H1 (cell line): ENCODE measurements at regions not wholly inside any gene's neighbourhood (a gene's known extent, or its start where the extent isn't known, plus 50 kb on each side); places are given as distances from the start of the nearest gene placed in this dataset.

Source experiments
- CTCF ChIA-PET: fragments of 300-600 bp; sonication (Branson Sonifier 250); formaldehyde crosslinking; loops from one replicate; lab custom pipeline; 2021; ENCODE audit not compliant: partially characterized antibody; lab: Charles Lee
- POLR2A ChIA-PET: fragments of 300-600 bp; sonication (Branson Sonifier 250); formaldehyde crosslinking; loops from one replicate; lab custom pipeline; 2021; ENCODE audit warnings: inconsistent platforms; ENCODE audit not compliant: partially characterized antibody; lab: Charles Lee
- DNase-seq, 2 experiments: peaks; one replicate each; pipeline versions ENCODE4 v3.0.0 to v3.0.0-alpha.2; 2010 to 2022; ENCODE audit warnings: low spot score in 2 of 2, low read depth in 1 of 2, mixed read lengths in 1 of 2
- FAIRE-seq: peaks from 2 replicates; lab custom pipeline; 2011; peaks lifted over from hg19 to GRCh38; lab: Jason Lieb, UNC
- H2AFZ ChIP-seq: 2 replicates; pipeline ENCODE4 v1.8.1; 2012; ENCODE audit warnings: low read length, inconsistent platforms
- H2AK5ac ChIP-seq: 2 replicates; pipeline ENCODE4 v1.6.1; 2013; ENCODE audit warnings: low read depth, low read length
- H2BK120ac ChIP-seq: replicated peaks from 2 replicates; pipeline ENCODE3; 2013; ENCODE audit warnings: low read depth, low read length, inconsistent platforms
- H2BK12ac ChIP-seq: 2 replicates; pipeline ENCODE4 v1.6.1; 2013; ENCODE audit warnings: low read depth, low read length
- H2BK15ac ChIP-seq: 2 replicates; pipeline ENCODE4 v1.6.1; 2013; ENCODE audit warnings: low read length
- H2BK20ac ChIP-seq: 2 replicates; pipeline ENCODE4 v1.6.1; 2013; ENCODE audit warnings: low read length
- H2BK5ac ChIP-seq: 2 replicates; pipeline ENCODE4 v1.6.1; 2013; ENCODE audit warnings: low read depth, low read length
- H3K14ac ChIP-seq: 2 replicates; pipeline ENCODE4 v1.6.1; 2013; ENCODE audit warnings: inconsistent platforms; ENCODE audit not compliant: insufficient read length
- H3K18ac ChIP-seq: 2 replicates; pipeline ENCODE4 v1.6.1; 2013; ENCODE audit warnings: low read length; ENCODE audit errors: extremely low read depth
- H3K23ac ChIP-seq: 2 replicates; pipeline ENCODE4 v1.6.1; 2013; ENCODE audit warnings: inconsistent platforms; ENCODE audit not compliant: insufficient read length
- H3K23me2 ChIP-seq: 2 replicates; pipeline ENCODE4 v1.6.1; 2013; ENCODE audit warnings: low read depth, low read length
- H3K27ac ChIP-seq: 2 replicates; pipeline ENCODE4 v1.6.1; 2011; ENCODE audit warnings: low read depth, low read length, inconsistent platforms
- H3K27me3 ChIP-seq, 4 experiments: replicated peaks in 1 of 4; 1 replicate in 1 of 4; 2 replicates in 3 of 4; pipeline versions ENCODE4 v1.6.1 to v1.8.1; 2011 to 2013; ENCODE audit warnings: low read length in 3 of 4, mild to moderate bottlenecking in 3 of 4, inconsistent platforms in 2 of 4, mixed read lengths in 2 of 4, moderate library complexity in 1 of 4; ENCODE audit not compliant: control insufficient read depth in 3 of 4, insufficient read depth in 3 of 4; ENCODE audit errors: extremely low read depth in 1 of 4
- H3K36me3 ChIP-seq, 4 experiments: 2 replicates each; pipeline versions ENCODE4 v1.6.1 to v1.8.1; 2011 to 2013; ENCODE audit warnings: mild to moderate bottlenecking in 4 of 4, low read length in 3 of 4, moderate library complexity in 2 of 4, control low read depth in 1 of 4, inconsistent platforms in 1 of 4; ENCODE audit not compliant: insufficient read depth in 4 of 4, control insufficient read depth in 2 of 4
- H3K4ac ChIP-seq: replicated peaks from 2 replicates; pipeline ENCODE3; 2013; ENCODE audit warnings: low read length, low read depth, mixed read lengths, inconsistent platforms; ENCODE audit not compliant: insufficient read length
- H3K4me1 ChIP-seq, 4 experiments: replicated peaks in 1 of 4; 1 replicate in 1 of 4; 2 replicates in 3 of 4; pipeline versions ENCODE4 v1.6.1 to v1.8.1; 2011 to 2013; ENCODE audit warnings: low read length in 3 of 4, inconsistent platforms in 2 of 4, mixed read lengths in 1 of 4; ENCODE audit not compliant: insufficient read depth in 4 of 4, control insufficient read depth in 3 of 4
- H3K4me2 ChIP-seq, 2 experiments: 2 replicates each; pipeline versions ENCODE4 v1.6.1 to v1.8.1; 2011 to 2013; ENCODE audit warnings: low read depth in 2 of 2, low read length in 2 of 2, control low read depth in 1 of 2, inconsistent platforms in 1 of 2, mild to moderate bottlenecking in 1 of 2; ENCODE audit not compliant: insufficient read depth in 1 of 2
- H3K4me3 ChIP-seq, 4 experiments: fragments of 200-600, 300-600 bp in 1 of 4; sonication (generic), shearing (Covaris generic), sonication (Bioruptor Twin) in 1 of 4; 2 replicates each; pipeline versions ENCODE4 v1.5.1 to v1.8.1; 2011 to 2016; ENCODE audit warnings: low read length in 4 of 4, low read depth in 3 of 4, control low read depth in 2 of 4, inconsistent platforms in 2 of 4, mild to moderate bottlenecking in 2 of 4, mixed read lengths in 1 of 4, moderate library complexity in 1 of 4; ENCODE audit not compliant: insufficient read depth in 2 of 4; ENCODE audit errors: extremely low read depth in 1 of 4
- H3K56ac ChIP-seq: replicated peaks from 2 replicates; pipeline ENCODE3; 2013; ENCODE audit warnings: low read depth, mild to moderate bottlenecking, mixed read lengths, low read length, inconsistent platforms; ENCODE audit not compliant: insufficient read length
- H3K79me1 ChIP-seq: 2 replicates; pipeline ENCODE4 v1.6.1; 2013; ENCODE audit warnings: low read depth, low read length, control low read depth
- H3K79me2 ChIP-seq, 2 experiments: 2 replicates each; pipeline versions ENCODE4 v1.6.1 to v1.8.1; 2012 to 2013; ENCODE audit warnings: low read length in 2 of 2, mild to moderate bottlenecking in 2 of 2, inconsistent platforms in 1 of 2; ENCODE audit not compliant: insufficient read depth in 2 of 2, control insufficient read depth in 1 of 2
- H3K9ac ChIP-seq, 4 experiments: replicated peaks in 1 of 4; 1 replicate in 1 of 4; 2 replicates in 3 of 4; pipeline versions ENCODE4 v1.6.1 to v1.8.1; 2011 to 2013; ENCODE audit warnings: low read depth in 3 of 4, low read length in 3 of 4, control low read depth in 2 of 4, mild to moderate bottlenecking in 2 of 4, moderate library complexity in 2 of 4, inconsistent platforms in 1 of 4; ENCODE audit errors: extremely low read depth in 1 of 4
- H3K9me3 ChIP-seq, 2 experiments: 2 replicates each; pipeline versions ENCODE4 v1.6.1 to v1.8.1; 2012 to 2013; ENCODE audit warnings: mild to moderate bottlenecking in 2 of 2, moderate library complexity in 2 of 2, control low read depth in 1 of 2, inconsistent platforms in 1 of 2, low read depth in 1 of 2, low read length in 1 of 2, mixed read lengths in 1 of 2; ENCODE audit not compliant: insufficient read depth in 2 of 2
- H4K20me1 ChIP-seq, 2 experiments: replicated peaks in 1 of 2; 2 replicates each; pipeline versions ENCODE3 to v1.8.1; 2011 to 2013; ENCODE audit warnings: inconsistent platforms in 2 of 2, low read length in 2 of 2, mild to moderate bottlenecking in 1 of 2; ENCODE audit not compliant: insufficient read depth in 2 of 2, control insufficient read depth in 1 of 2
- H4K5ac ChIP-seq: 2 replicates; pipeline ENCODE4 v1.6.1; 2013; ENCODE audit warnings: low read length, low read depth, mixed read lengths, inconsistent platforms; ENCODE audit not compliant: insufficient read length
- H4K8ac ChIP-seq: 2 replicates; pipeline ENCODE4 v1.8.0; 2013; ENCODE audit warnings: mild to moderate bottlenecking, moderate library complexity, low read length, inconsistent platforms; ENCODE audit not compliant: insufficient read depth; ENCODE audit errors: extremely low read depth
- H4K91ac ChIP-seq: replicated peaks from 2 replicates; pipeline ENCODE3; 2013; ENCODE audit warnings: low read length, mixed read lengths, inconsistent platforms; ENCODE audit not compliant: insufficient read length
- BCL11A ChIP-seq, 2 experiments: IDR thresholded peaks; one replicate each; pipeline ENCODE4 v1.6.1; 2011; ENCODE audit warnings: low read depth in 2 of 2, low read length in 2 of 2, mild to moderate bottlenecking in 2 of 2
- CHD1 ChIP-seq: IDR thresholded peaks from 2 replicates; pipeline ENCODE4 v1.6.1; 2012; ENCODE audit warnings: low read depth, low read length, improper control_type of control experiment
- CREB1 ChIP-seq: IDR thresholded peaks from 2 replicates; pipeline ENCODE4 v1.6.1; 2012; ENCODE audit warnings: inconsistent platforms
- EZH2 ChIP-seq: fragments of 200-600 bp; sonication (generic); IDR thresholded peaks from 2 replicates; pipeline ENCODE4 v1.7.1; 2012; ENCODE audit warnings: low read depth, mild to moderate bottlenecking, moderate library complexity, low read length, inconsistent platforms; ENCODE audit not compliant: severe bottlenecking
- FOSL1 ChIP-seq: IDR thresholded peaks from 2 replicates; pipeline ENCODE4 v1.6.1; 2011; ENCODE audit warnings: mild to moderate bottlenecking, low read depth, low read length, moderate library complexity; ENCODE audit not compliant: insufficient read depth
- GABPA ChIP-seq: IDR thresholded peaks from 2 replicates; pipeline ENCODE4 v1.6.1; 2011; ENCODE audit warnings: mild to moderate bottlenecking, low read length, moderate library complexity, borderline replicate concordance; ENCODE audit not compliant: insufficient read depth
- MAFK ChIP-seq: IDR thresholded peaks from 2 replicates; pipeline ENCODE4 v1.6.1; 2012; ENCODE audit warnings: low read depth, mild to moderate bottlenecking, improper control_type of control experiment, low read length
- PHF8 ChIP-seq: fragments of 200-600 bp; sonication (generic); conservative IDR thresholded peaks from 2 replicates; pipeline ENCODE4 v1.7.1; 2012; ENCODE audit warnings: low read depth, mild to moderate bottlenecking, inconsistent platforms, low read length, moderate library complexity
- POLR2A ChIP-seq, 2 experiments: IDR thresholded peaks; 1 replicate in 1 of 2; 2 replicates in 1 of 2; pipeline ENCODE4 v1.6.1; 2011; ENCODE audit warnings: low read depth in 2 of 2, low read length in 2 of 2, mild to moderate bottlenecking in 2 of 2; ENCODE audit errors: control extremely low read depth in 1 of 2
- POLR2AphosphoS5 ChIP-seq: IDR thresholded peaks from 2 replicates; pipeline ENCODE4 v1.6.1; 2011; ENCODE audit warnings: low read depth, low read length
- SAP30 ChIP-seq: fragments of 300-600 bp; sonication (generic); IDR thresholded peaks from 2 replicates; pipeline ENCODE4 v1.7.1; 2012; ENCODE audit warnings: low read length, moderate library complexity, mild to moderate bottlenecking, inconsistent platforms; ENCODE audit not compliant: insufficient read depth, insufficient replicate concordance
- SIN3A ChIP-seq, 2 experiments: IDR thresholded peaks in 1 of 2; conservative IDR thresholded peaks in 1 of 2; 2 replicates each; pipeline ENCODE4 v1.6.1; 2011 to 2012; ENCODE audit warnings: low read length in 2 of 2, improper control_type of control experiment in 1 of 2, low read depth in 1 of 2, mild to moderate bottlenecking in 1 of 2
- SIX5 ChIP-seq: IDR thresholded peaks from 2 replicates; pipeline ENCODE4 v1.6.1; 2011; ENCODE audit warnings: mild to moderate bottlenecking, low read depth, low read length
- SP4 ChIP-seq: IDR thresholded peaks from 2 replicates; pipeline ENCODE4 v1.6.1; 2012; ENCODE audit warnings: low read length, inconsistent platforms
- TBP ChIP-seq: IDR thresholded peaks from 2 replicates; pipeline ENCODE4 v1.6.1; 2011; ENCODE audit warnings: low read depth, low read length, improper control_type of control experiment
- WGBS, 2 experiments: shearing (Covaris generic) in 1 of 2; methylation state at CpG; one replicate each; pipeline versions ENCODE4 v1.1.6 to v1.1.7; 2013 to 2015; ENCODE audit warnings: low lambda C conversion rate in 2 of 2, mixed read lengths in 2 of 2, inconsistent platforms in 1 of 2, low coverage in 1 of 2, missing lambda C conversion rate in 1 of 2; ENCODE audit not compliant: insufficient replicate concordance in 2 of 2, insufficient coverage in 1 of 2, insufficient read length in 1 of 2; ENCODE audit errors: extremely low coverage in 1 of 2, missing lambda C conversion rate in 1 of 2; 5-methylcytosine and 5-hydroxymethylcytosine counted together
- TF ChIP-seq, protein P1 (sequence below): IDR thresholded peaks from 2 replicates; pipeline ENCODE4 v1.6.1; 2012; ENCODE audit warnings: inconsistent platforms

DNA sequence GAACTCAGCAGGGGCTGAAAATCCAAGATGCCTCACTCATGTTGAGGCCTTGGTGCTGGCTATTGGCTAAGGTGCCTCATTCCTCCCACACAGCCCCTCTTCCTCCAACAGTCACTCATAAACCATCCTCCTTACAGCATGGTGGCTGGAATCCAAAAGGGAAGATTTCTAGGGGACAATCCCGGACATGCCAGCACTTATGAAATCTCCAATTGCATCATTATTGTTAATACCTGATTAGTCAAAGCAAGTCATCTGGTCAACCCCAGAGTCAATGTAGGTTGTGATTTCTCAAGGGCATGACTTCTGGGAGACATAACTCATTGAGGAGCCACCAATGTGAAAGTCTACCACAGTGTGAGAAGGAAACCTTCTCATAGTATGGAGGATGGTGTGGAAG is 506.6 kb upstream of the NOX3 start:
- Histone ChIP-seq H3K79me1 (no peaks in the 10 kb centered on the region), H4K8ac (no peak overlapping the region), H2AK5ac (no peak overlapping the region), H3K36me3 (no peaks in the 10 kb centered on the region), H3K14ac (no peak overlapping the region), H4K20me1 (no peaks in the 10 kb centered on the region), H2BK12ac (no peak overlapping the region), H3K4me2 (no peak overlapping the region), H2BK20ac (no peak overlapping the region), H2BK120ac (no peak overlapping the region), H3K27ac (no peak overlapping the region), H2BK5ac (no peak overlapping the region), H3K9ac (no peak overlapping the region), H2AFZ (no peak overlapping the region), H3K23ac (no peak overlapping the region), H3K79me2 (no peaks in the 10 kb centered on the region), H3K4me3 (no peak overlapping the region), H3K56ac (no peak overlapping the region), H2BK15ac (no peak overlapping the region), H3K18ac (no peak overlapping the region; the same call in 1 of the 2 replicates), H3K9me3 (no peaks in the 10 kb centered on the region), H4K5ac (no peak overlapping the region), H3K4ac (no peak overlapping the region), H3K4me1 (no peaks in the 10 kb centered on the region), H4K91ac (no peak overlapping the region), H3K23me2 (no peaks in the 10 kb centered on the region), H3K27me3 (no peaks in the 10 kb centered on the region)
- ChIA-PET CTCF (interaction anchor here (1.3 kb wide), 1 partner anchor 140 kb away, joined by 3 read pairs; no protein-coding TSS in a partner anchor), POLR2A (no interaction called here)
- DNase-seq: no peak
- FAIRE-seq: no peak
- 92% methylated on average over 1 of the region's 1 CpG; no CpG with 5 or more reads in 1 of the 2 experiments for WGBS, 2 experiments
- TF ChIP-seq SIN3A (conservative IDR thresholded peaks at IDR 0.05 in 1 of 2, IDR thresholded peaks at IDR 0.05 in 1 of 2; ENCODE audit: low read depth in 1 of 2, low read length in 2 of 2): no peak
- TF ChIP-seq SAP30: no peak
- TF ChIP-seq, protein P1, sequence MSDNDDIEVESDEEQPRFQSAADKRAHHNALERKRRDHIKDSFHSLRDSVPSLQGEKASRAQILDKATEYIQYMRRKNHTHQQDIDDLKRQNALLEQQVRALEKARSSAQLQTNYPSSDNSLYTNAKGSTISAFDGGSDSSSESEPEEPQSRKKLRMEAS: no peak
- TF ChIP-seq POLR2A (IDR thresholded peaks at IDR 0.05; ENCODE audit: control extremely low read depth in 1 of 2, low read depth in 2 of 2, low read length in 2 of 2): no peak
- TF ChIP-seq EZH2: no peak
- TF ChIP-seq SP4: no peak
- TF ChIP-seq SIX5: no peak
- TF ChIP-seq PHF8: no peak
- TF ChIP-seq FOSL1: no peak
- TF ChIP-seq MAFK: no peak
- TF ChIP-seq GABPA: no peak
- no peak for TF ChIP-seq BCL11A (IDR thresholded peaks at IDR 0.05; ENCODE audit: low read depth in 2 of 2, low read length in 2 of 2)
- no peak for TF ChIP-seq TBP
- TF ChIP-seq CREB1: no peak
- no peak for TF ChIP-seq POLR2AphosphoS5
- no peak for TF ChIP-seq CHD1
